Keratinocyte (primary cell): ENCODE measurements at regions not wholly inside any gene's neighbourhood (a gene's known extent, or its start where the extent isn't known, plus 50 kb on each side); places are given as distances from the start of the nearest gene placed in this dataset.

Experiments used
- DNase-seq: peaks from one replicate; pipeline ENCODE4 v3.0.0-alpha.2; 2011; ENCODE audit warnings: low read depth, missing footprints, low spot score
- FAIRE-seq: peaks from 2 replicates; lab custom pipeline; 2011; peaks lifted over from hg19 to GRCh38; lab: Jason Lieb, UNC
- H2AFZ ChIP-seq: 2 replicates; pipeline ENCODE4 v1.6.0; 2012; ENCODE audit warnings: low read length, control low read depth, inconsistent platforms; ENCODE audit not compliant: control insufficient read depth
- H3K27ac ChIP-seq: 2 replicates; pipeline ENCODE4 v1.5.1; 2011; ENCODE audit warnings: low read length; ENCODE audit not compliant: control insufficient read depth, insufficient read depth
- H3K27me3 ChIP-seq: 3 replicates; pipeline ENCODE4 v1.6.0; 2011; ENCODE audit warnings: low read length; ENCODE audit not compliant: control insufficient read depth, insufficient read depth; ENCODE audit errors: extremely low read depth
- H3K36me3 ChIP-seq, 2 experiments: 2 replicates in 1 of 2; 3 replicates in 1 of 2; pipeline ENCODE4 v1.5.1; 2011; ENCODE audit warnings: low read length in 2 of 2, mild to moderate bottlenecking in 1 of 2; ENCODE audit not compliant: control insufficient read depth in 2 of 2, insufficient read depth in 2 of 2; ENCODE audit errors: extremely low read depth in 1 of 2
- H3K4me1 ChIP-seq: 3 replicates; pipeline ENCODE4 v1.5.1; 2011; ENCODE audit warnings: low read length; ENCODE audit not compliant: control insufficient read depth, insufficient read depth; ENCODE audit errors: extremely low read depth
- H3K4me2 ChIP-seq: 3 replicates; pipeline ENCODE4 v1.6.0; 2011; ENCODE audit warnings: low read depth, low read length; ENCODE audit not compliant: control insufficient read depth, insufficient read depth; ENCODE audit errors: extremely low read depth
- H3K4me3 ChIP-seq, 3 experiments: fragments of 200-600 bp in 1 of 3; sonication (generic) in 1 of 3; 2 replicates in 2 of 3; 3 replicates in 1 of 3; pipeline ENCODE4 v1.5.1; 2011 to 2016; ENCODE audit warnings: low read length in 3 of 3, mild to moderate bottlenecking in 3 of 3, control low read depth in 2 of 3, inconsistent platforms in 1 of 3, low read depth in 1 of 3, mixed read lengths in 1 of 3, mixed run types in 1 of 3, moderate library complexity in 1 of 3; ENCODE audit not compliant: control insufficient read depth in 2 of 3, insufficient read depth in 2 of 3; ENCODE audit errors: extremely low read depth in 1 of 3
- H3K79me2 ChIP-seq: 2 replicates; pipeline ENCODE4 v1.6.0; 2012; ENCODE audit warnings: low read length; ENCODE audit not compliant: control insufficient read depth, insufficient read depth
- H3K9ac ChIP-seq: 3 replicates; pipeline ENCODE4 v1.6.0; 2011; ENCODE audit warnings: low read length; ENCODE audit not compliant: control insufficient read depth, insufficient read depth; ENCODE audit errors: extremely low read depth
- H3K9me1 ChIP-seq: 3 replicates; pipeline ENCODE4 v1.6.0; 2011; ENCODE audit warnings: low read length; ENCODE audit not compliant: control insufficient read depth, insufficient read depth; ENCODE audit errors: extremely low read depth
- H3K9me3 ChIP-seq: 2 replicates; pipeline ENCODE4 v1.5.1; 2012; ENCODE audit warnings: low read depth, low read length; ENCODE audit not compliant: control insufficient read depth
- H4K20me1 ChIP-seq: 3 replicates; pipeline ENCODE4 v1.6.0; 2011; ENCODE audit warnings: low read length; ENCODE audit not compliant: control insufficient read depth, insufficient read depth; ENCODE audit errors: extremely low read depth
- CTCF ChIP-seq, 3 experiments: IDR thresholded peaks in 1 of 3; conservative IDR thresholded peaks in 1 of 3; optimal IDR thresholded peaks in 1 of 3; 2 replicates in 2 of 3; 3 replicates in 1 of 3; pipeline versions ENCODE3 to v1.5.1; 2011; ENCODE audit warnings: low read length in 3 of 3, mild to moderate bottlenecking in 3 of 3, moderate library complexity in 2 of 3, control low read depth in 1 of 3, inconsistent platforms in 1 of 3; ENCODE audit not compliant: insufficient read depth in 2 of 3; ENCODE audit errors: extremely low read depth in 1 of 3
- EZH2 ChIP-seq: IDR thresholded peaks from one replicate; pipeline ENCODE4 v1.6.1; 2012; ENCODE audit warnings: inconsistent platforms, mild to moderate bottlenecking, low read length, moderate library complexity
- dilution Hi-C: fragments of 300-500 bp; cut with MboI; formaldehyde crosslinking; loops from one replicate; pipeline ENCODE4 v1.7.0; 2020; ENCODE audit warnings: low sequenced_read_pairs; ENCODE audit not compliant: extremely low pct_ligation_motif_present

GRCh38 chr6:141017941-141018340, 1114.8 kb upstream of the GJE1 start:
- no peaks in the 10 kb centered on the region for H3K79me2 ChIP-seq
- H3K36me3 ChIP-seq = no peaks in the 10 kb centered on the region
- H3K9ac ChIP-seq = no peak overlapping the region
- dilution Hi-C loops = no loop called here
- DNase-seq (no peak), FAIRE-seq (no peak)
- no peak overlapping the region for H3K4me2 ChIP-seq
- no peaks in the 10 kb centered on the region for H3K4me1 ChIP-seq
- H3K27ac ChIP-seq = no peak overlapping the region
- TF ChIP-seq CTCF (optimal IDR thresholded peaks at IDR 0.05 in 1 of 3, IDR thresholded peaks at IDR 0.05 in 1 of 3, conservative IDR thresholded peaks at IDR 0.05 in 1 of 3; ENCODE audit: extremely low read depth in 1 of 3, insufficient read depth in 2 of 3, low read length in 3 of 3) (no peak), EZH2 (no peak)
- H3K9me3 ChIP-seq = no peaks in the 10 kb centered on the region
- H3K9me1 ChIP-seq = no peaks in the 10 kb centered on the region
- H4K20me1 ChIP-seq = no peaks in the 10 kb centered on the region
- H3K27me3 ChIP-seq = no peaks in the 10 kb centered on the region
- H3K4me3 ChIP-seq = no peak overlapping the region
- H2AFZ ChIP-seq = no peak overlapping the region

- Histone ChIP-seq H3K9me1 (no peaks in the 10 kb centered on the region), H3K9me3 (no peaks in the 10 kb centered on the region), H3K4me1 (no peaks in the 10 kb centered on the region), H3K27me3 (no peaks in the 10 kb centered on the region), H3K36me3 (no peaks in the 10 kb centered on the region), H3K9ac (no peak overlapping the region), H3K4me3 (no peak overlapping the region), H3K79me2 (no peaks in the 10 kb centered on the region), H3K27ac (no peak overlapping the region), H3K4me2 (no peak overlapping the region), H4K20me1 (no peaks in the 10 kb centered on the region), H2AFZ (no peak overlapping the region)
- DNase-seq (no peak), FAIRE-seq (no peak)
- dilution Hi-C loops = no loop called here
- TF ChIP-seq EZH2 (no peak), CTCF (optimal IDR thresholded peaks at IDR 0.05 in 1 of 3, IDR thresholded peaks at IDR 0.05 in 1 of 3, conservative IDR thresholded peaks at IDR 0.05 in 1 of 3; ENCODE audit: extremely low read depth in 1 of 3, insufficient read depth in 2 of 3, low read length in 3 of 3) (no peak)
These were observed 1131.8 kb upstream of the GJE1 start for GRCh38 chr6:141000917-141001316.
